Mononuclear cell (primary cell): ENCODE measurements at regions not wholly inside any gene's neighbourhood (a gene's known extent, or its start where the extent isn't known, plus 50 kb on each side); places are given as distances from the start of the nearest gene placed in this dataset.

ENCODE experiments used
- H3K27me3 ChIP-seq: 2 replicates; pipeline ENCODE4 v1.6.0; 2011; ENCODE audit warnings: low read length, control low read depth; ENCODE audit not compliant: insufficient read depth
- H3K4me1 ChIP-seq: 2 replicates; pipeline ENCODE4 v1.5.1; 2011; ENCODE audit warnings: mild to moderate bottlenecking, low read length, control low read depth; ENCODE audit not compliant: insufficient read depth
- H3K4me3 ChIP-seq: 2 replicates; pipeline ENCODE4 v1.5.1; 2011; ENCODE audit warnings: mild to moderate bottlenecking, low read length, moderate library complexity
- H3K9me3 ChIP-seq: 2 replicates; pipeline ENCODE4 v1.5.1; 2011; ENCODE audit warnings: low read depth, mild to moderate bottlenecking, control low read depth, low read length

- Histone ChIP-seq H3K27me3 (no peaks in the 10 kb centered on the region), H3K9me3 (no peaks in the 10 kb centered on the region), H3K4me3 (no peak overlapping the region), H3K4me1 (no peaks in the 10 kb centered on the region)
These were observed 1002.5 kb downstream of the AACS start for GRCh38 chr12:126067626-126068329.

GRCh38 chr12:126069549-126070165 is 1004.4 kb downstream of the AACS start:
- Histone ChIP-seq H3K4me3 (no peak overlapping the region), H3K9me3 (no peaks in the 10 kb centered on the region), H3K4me1 (no peaks in the 10 kb centered on the region), H3K27me3 (no peaks in the 10 kb centered on the region)

GRCh38 chr12:126076515-126076914 is 1011.3 kb downstream of the AACS start:
- Histone ChIP-seq H3K27me3 (no peaks in the 10 kb centered on the region), H3K4me3 (no peak overlapping the region), H3K4me1 (no peaks in the 10 kb centered on the region), H3K9me3 (no peaks in the 10 kb centered on the region)

- H3K27me3 ChIP-seq = no peaks in the 10 kb centered on the region
- no peaks in the 10 kb centered on the region for H3K9me3 ChIP-seq
- H3K4me3 ChIP-seq = no peak overlapping the region
- H3K4me1 ChIP-seq = no peaks in the 10 kb centered on the region
These were observed 1018.7 kb downstream of the AACS start for GRCh38 chr12:126083926-126084325.

GRCh38 chr12:126084480-126084879 is 1019.2 kb downstream of the AACS start:
- Histone ChIP-seq H3K4me3 (no peak overlapping the region), H3K27me3 (no peaks in the 10 kb centered on the region), H3K4me1 (no peaks in the 10 kb centered on the region), H3K9me3 (no peaks in the 10 kb centered on the region)

GRCh38 chr12:126086242-126086641 is 1021.0 kb downstream of the AACS start:
- Histone ChIP-seq H3K4me1 (no peaks in the 10 kb centered on the region), H3K27me3 (no peaks in the 10 kb centered on the region), H3K9me3 (no peaks in the 10 kb centered on the region), H3K4me3 (no peak overlapping the region)

- no peaks in the 10 kb centered on the region for H3K27me3 ChIP-seq
- no peak overlapping the region for H3K4me3 ChIP-seq
- H3K9me3 ChIP-seq = no peaks in the 10 kb centered on the region
- no peaks in the 10 kb centered on the region for H3K4me1 ChIP-seq
These were observed 1022.5 kb downstream of the AACS start for GRCh38 chr12:126087692-126088091.

- no peaks in the 10 kb centered on the region for H3K9me3 ChIP-seq
- no peaks in the 10 kb centered on the region for H3K27me3 ChIP-seq
- H3K4me3 ChIP-seq = no peak overlapping the region
- H3K4me1 ChIP-seq = no peaks in the 10 kb centered on the region
These were observed 1028.7 kb downstream of the AACS start for GRCh38 chr12:126093908-126094307.

GRCh38 chr12:126095748-126096510 is 1030.7 kb downstream of the AACS start:
- no peak overlapping the region for H3K4me3 ChIP-seq
- H3K9me3 ChIP-seq = no peaks in the 10 kb centered on the region
- no peaks in the 10 kb centered on the region for H3K4me1 ChIP-seq
- no peaks in the 10 kb centered on the region for H3K27me3 ChIP-seq

- H3K9me3 ChIP-seq = no peaks in the 10 kb centered on the region
- H3K4me1 ChIP-seq = no peaks in the 10 kb centered on the region
- no peak overlapping the region for H3K4me3 ChIP-seq
- H3K27me3 ChIP-seq = no peaks in the 10 kb centered on the region
These were observed 1041.5 kb downstream of the AACS start for GRCh38 chr12:126106706-126107105.

GRCh38 chr12:126107659-126108058 is 1042.4 kb downstream of the AACS start:
- H3K27me3 ChIP-seq = no peaks in the 10 kb centered on the region
- H3K4me3 ChIP-seq = no peak overlapping the region
- H3K9me3 ChIP-seq = no peaks in the 10 kb centered on the region
- no peaks in the 10 kb centered on the region for H3K4me1 ChIP-seq

GRCh38 chr12:126108247-126108646 is 1043.0 kb downstream of the AACS start:
- Histone ChIP-seq H3K4me1 (no peaks in the 10 kb centered on the region), H3K27me3 (no peaks in the 10 kb centered on the region), H3K9me3 (no peaks in the 10 kb centered on the region), H3K4me3 (no peak overlapping the region)

GRCh38 chr12:126112141-126112540 is 1046.9 kb downstream of the AACS start:
- Histone ChIP-seq H3K27me3 (no peaks in the 10 kb centered on the region), H3K4me3 (no peak overlapping the region), H3K4me1 (no peaks in the 10 kb centered on the region), H3K9me3 (no peaks in the 10 kb centered on the region)

- no peaks in the 10 kb centered on the region for H3K27me3 ChIP-seq
These were observed 1047.6 kb downstream of the AACS start for GRCh38 chr12:126112849-126113248.

GRCh38 chr12:126114441-126114840 is 1049.2 kb downstream of the AACS start:
- H3K4me1 ChIP-seq = no peaks in the 10 kb centered on the region
- H3K4me3 ChIP-seq = no peak overlapping the region
- H3K27me3 ChIP-seq = no peaks in the 10 kb centered on the region
- no peaks in the 10 kb centered on the region for H3K9me3 ChIP-seq

More at GRCh38 chr12:126112849-126113248, 1047.6 kb downstream of the AACS start:
- no peaks in the 10 kb centered on the region for H3K4me1 ChIP-seq
- no peak overlapping the region for H3K4me3 ChIP-seq
- H3K9me3 ChIP-seq = no peaks in the 10 kb centered on the region
